Glomerular endothelial cell (primary cell): ENCODE measurements at regions not wholly inside any gene's neighbourhood (a gene's known extent, or its start where the extent isn't known, plus 50 kb on each side); places are given as distances from the start of the nearest gene placed in this dataset.

Experiments used
- DNase-seq: peaks from one replicate; pipeline ENCODE4 v3.0.0-alpha.2; 2011; ENCODE audit warnings: low read depth, low spot score; ENCODE audit errors: extremely low read depth

DNA sequence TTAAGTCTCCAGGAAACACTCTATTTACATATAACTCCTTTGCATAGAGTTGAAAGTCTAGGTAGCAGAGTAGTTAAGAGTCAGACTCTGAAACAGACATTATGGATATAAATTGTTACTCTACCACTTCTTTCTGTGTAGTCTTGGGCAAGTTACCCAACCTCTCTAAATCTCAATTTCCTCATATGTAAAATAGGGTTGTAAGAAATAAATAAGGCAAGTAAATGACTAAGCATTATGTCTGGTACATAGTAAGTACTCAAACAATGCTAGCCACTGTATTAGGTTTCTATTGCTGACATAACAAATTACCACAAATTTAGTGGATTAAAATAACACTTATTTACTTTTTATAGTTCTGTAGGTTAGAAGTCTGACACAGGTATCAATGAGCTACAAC is 394.1 kb downstream of the PRDM5 start:
- no peak for DNase-seq

DNA sequence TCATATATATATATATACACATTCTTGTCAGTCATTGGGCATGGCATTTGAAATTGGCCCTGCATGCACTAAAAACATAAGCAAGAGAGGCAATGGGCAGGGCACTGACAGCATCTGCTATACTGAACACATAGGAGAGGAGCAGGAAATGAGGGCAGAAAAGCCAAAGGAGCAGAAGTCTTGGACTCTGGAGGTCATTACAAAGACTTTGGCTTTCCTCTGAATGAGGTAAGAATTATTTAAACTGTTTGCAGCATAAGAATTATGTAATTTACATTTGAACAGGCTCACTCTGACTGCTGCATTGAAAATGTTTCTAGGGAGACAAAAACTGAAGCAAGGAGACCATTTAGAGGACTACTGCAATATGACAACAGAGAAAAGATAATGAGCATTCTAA is 396.5 kb downstream of the PRDM5 start:
- DNase-seq, result no peak

DNA sequence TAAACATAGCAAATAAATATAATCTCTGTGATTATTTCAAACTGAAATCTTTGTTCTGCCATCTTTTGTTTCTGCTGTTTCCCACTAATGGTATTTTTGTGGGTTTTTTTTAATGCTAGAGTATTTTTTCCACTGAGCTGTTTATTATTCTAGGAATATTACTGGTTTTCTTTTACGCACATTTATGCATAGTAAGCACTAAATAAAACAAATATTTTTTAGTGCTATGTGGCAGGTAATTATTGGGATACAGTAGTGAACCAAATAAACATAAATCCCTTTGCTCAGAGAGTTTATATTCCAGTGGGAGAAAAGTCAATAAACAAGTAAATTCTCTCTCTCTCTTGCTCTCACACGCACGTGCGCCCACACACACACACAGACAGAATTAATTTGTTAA is 397.4 kb downstream of the PRDM5 start:
- DNase-seq, result no peak

DNA sequence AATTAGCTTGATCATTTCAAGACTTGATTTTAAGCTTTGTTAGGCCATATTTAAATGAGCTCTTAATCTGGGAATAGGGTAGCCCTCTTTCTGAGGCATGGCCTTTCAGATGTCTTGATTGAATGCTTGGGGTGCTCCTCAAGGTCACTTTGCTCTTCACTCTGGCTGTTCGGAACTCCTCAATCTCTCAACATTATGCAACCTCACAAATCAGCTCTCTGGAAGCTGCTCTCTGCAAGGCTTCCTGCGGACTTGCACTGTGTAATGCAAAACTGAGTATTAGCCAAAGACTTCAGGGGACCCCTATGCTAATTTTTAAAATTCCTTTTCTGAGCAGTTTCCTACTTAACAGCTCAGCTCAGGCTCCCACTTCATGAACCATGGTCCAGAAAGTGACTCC is 398.3 kb downstream of the PRDM5 start:
- no peak for DNase-seq

DNA sequence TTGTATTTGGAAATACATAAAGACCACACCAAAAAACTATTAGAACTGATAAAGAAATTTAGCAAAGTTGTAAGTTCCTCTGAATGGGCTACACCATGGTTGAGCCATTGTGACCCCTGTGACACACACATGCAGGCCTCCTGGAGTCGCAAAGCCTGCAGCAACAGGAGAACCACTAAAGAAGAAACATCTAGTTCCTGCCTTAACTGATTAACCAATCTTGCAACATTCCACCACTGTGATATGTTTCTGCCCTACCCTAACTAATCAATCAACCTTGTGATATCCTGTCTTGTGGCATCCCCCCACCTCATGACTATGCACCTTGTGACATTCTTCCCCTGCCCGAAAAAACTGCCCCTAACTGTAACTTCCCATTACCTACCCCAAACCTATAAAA is 401.8 kb downstream of the PRDM5 start:
- no peak for DNase-seq

DNA sequence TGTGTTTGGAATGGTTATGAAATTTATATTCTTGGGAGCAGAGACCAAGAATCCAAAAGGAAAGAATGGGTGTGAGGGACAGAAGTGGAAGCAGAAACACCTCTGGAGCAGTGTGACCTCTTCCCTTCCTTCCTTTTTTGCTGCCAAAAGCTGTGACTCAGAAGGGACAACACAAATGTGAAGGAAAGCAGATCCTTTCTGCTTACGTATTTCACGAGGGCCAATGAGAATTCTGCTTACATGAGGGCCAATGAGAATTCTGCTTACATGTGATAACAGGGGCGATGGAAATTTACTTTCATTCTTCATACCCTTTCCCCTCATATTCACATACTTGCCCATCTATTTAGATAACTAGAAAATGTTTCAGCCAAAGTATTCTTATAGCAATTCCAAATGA is 404.6 kb downstream of the PRDM5 start:
- DNase-seq, result peak; percentile 48

DNA sequence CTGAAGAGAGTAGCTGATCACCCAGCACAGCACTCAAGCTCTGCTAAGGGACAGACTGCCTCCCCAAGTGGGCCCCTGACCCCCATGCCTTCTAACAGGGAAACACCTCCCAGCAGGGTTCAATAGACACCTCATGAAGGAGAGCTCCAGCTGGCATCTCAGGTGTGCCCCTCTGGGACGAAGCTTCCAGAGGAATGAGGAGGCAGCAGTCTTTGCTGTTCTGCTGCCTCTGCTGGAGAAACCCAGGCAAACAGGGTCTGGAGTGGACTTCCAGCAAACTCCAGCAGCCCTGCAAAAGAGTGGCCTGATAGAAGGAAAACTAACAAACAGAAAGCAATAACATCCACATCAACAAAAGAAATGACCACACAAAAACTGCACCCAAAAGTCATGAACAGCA is 412.8 kb downstream of the PRDM5 start:
- no peak for DNase-seq

DNA sequence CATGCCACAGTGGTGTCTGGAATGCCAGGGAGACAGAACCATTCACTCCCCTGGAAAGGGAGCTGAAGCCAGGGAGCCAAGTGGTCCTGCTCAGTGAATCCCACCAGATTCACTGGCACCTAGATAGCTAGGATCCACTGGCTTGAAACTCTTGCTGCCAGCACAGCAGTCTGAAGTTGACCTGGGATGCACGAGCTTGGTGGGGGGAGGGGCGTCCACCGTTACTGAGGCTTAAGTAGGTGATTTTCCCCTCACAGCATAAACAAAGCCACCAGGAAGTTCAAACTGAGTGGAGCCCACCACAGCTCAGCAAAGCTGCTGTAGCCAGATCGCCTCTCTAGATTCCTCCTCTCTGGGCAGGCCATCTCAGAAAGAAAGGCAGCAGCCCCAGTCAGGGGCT is 413.3 kb downstream of the PRDM5 start:
- no peak for DNase-seq

DNA sequence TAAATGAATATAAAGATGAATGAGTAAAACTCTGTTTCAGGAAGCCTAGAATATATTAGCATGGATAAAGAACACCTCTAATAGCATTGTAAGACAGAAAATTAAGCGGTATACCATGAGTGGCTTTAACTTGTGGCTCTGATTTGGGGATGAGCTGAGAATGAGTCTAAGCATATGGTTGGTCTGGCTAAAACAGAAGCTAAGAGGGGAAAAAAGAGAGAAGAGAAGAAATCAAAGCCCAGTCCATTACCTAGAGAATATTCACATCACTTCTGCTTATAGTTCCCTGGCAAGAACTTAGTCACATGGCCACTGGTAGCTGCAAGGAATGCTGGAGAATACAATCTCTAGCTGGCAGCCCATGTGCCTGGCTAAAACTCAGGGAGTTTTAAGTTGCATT is 414.5 kb downstream of the PRDM5 start:
- no peak for DNase-seq

DNA sequence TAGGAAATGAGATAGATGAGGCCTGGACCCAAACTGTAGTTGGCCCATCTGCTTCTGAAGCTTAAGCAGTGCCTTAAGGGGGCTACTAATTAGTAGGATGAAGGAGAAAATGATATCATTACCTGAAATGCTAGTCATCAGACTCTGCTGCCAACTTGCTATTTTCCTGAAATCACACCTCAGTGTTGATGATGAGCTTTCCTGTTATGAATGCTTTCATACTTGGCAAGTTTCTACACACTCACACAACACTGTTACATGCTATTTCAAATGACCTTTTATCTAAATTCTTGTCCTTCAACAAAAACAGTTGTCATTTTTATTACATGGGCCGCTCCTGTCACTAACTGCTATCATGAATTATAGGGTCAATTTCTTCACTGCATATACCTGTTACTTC is 416.0 kb downstream of the PRDM5 start:
- no peak for DNase-seq

DNA sequence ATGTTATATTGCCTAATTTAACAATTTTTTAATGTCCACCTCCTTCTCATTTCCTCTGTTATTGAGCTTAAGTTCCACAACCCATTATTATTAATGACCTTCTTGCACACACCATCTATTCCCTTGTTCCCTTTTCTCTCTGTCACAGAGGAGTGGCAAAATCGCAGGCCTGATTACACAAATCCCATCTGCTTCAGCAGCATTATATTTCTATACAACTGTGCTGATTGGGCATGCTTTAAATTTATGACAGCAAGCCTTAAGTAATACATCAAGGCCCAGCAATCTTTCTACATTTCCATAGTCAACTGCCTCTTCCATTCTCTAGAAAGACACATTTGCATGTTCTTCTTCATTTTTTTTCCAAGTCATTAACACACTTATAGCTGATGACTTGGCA is 423.8 kb downstream of the PRDM5 start:
- DNase-seq, result no peak

DNA sequence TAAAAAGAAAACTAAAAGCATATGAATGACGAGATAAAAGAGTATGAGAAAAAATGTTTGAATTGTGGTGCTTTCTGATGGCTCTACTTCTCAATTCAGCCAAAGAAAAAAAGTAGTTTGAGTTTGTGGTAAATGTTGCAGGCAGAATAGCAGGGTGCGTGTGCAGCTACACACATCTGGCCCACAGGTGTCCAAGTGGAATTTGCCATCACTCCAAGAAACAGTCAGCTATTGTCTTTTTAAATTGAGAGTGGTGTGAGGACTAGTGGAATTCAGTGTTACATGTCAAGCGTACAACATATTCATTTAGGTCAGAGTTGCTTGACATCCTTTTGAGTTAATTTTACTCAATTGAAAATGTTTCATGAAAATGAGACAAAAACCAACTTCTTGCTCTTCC is 424.8 kb upstream of the MAD2L1 start:
- no peak for DNase-seq

DNA sequence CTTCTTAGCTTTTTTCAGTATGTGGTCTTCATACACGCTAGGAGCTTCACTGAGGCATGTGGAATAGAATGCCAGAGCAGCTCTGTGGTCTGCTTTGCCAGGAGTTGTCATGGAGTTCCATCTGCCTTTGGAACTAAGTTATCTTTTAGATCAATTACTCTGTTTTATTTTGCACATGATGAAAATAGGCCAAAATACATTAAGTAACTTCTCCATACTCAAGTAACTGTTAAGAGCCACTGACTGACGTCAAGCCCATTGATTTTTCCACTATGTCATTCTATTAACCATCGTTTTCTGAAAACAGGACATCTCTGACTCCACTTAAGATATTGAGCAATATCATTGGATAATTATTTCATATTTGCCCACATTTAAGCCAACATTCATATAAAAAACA is 415.1 kb upstream of the MAD2L1 start:
- no peak for DNase-seq

DNA sequence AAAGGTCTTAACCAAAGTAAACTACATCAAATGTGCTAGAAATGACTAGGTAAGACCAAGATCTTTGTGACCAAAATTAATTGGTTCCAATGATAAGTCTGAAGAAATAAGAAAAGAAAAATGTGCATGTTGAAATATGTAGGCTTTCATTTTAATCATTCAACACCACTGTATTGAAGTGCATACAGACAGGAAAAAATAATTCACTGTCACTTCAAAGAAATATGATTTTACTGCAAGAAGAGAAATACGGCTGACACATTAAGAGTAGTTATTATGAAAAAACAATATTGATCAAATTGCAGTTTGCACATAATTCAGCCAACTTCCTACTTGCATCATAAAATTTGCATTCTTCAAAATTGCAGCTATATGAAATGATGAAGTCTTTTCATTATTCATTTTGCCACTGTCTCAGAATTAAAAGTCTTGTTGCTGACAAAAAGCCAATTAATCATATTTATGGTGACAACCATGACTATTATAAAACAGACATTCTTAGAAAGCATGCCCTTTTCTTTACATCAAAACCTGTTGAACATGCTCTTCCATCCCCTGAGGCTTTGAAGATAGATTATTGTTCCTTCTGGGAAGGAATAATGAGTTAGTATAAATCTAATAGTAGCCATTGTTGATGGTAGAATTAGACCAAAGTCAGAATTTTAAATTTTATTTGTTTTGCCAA is 405.9 kb upstream of the MAD2L1 start:
- DNase-seq, result no peak

DNA sequence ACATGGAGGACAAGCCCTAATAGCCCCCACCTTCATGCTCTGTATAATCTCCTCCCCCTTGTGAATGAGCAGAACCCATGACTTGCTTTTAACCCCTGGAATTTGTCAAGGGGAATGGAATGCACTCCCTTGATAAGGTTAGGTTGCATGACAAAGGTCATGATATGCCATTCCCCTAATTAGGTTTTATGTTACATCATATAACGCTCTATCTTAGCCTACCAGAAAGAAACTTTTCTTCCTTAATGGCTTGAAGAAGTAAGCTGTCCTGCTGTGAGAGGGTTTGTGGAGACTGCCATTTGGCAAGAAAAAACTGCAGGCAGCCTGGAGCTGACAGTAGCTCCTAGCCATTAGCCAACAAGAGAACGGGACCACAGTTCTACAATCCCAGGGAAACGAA is 399.8 kb upstream of the MAD2L1 start:
- no peak for DNase-seq

DNA sequence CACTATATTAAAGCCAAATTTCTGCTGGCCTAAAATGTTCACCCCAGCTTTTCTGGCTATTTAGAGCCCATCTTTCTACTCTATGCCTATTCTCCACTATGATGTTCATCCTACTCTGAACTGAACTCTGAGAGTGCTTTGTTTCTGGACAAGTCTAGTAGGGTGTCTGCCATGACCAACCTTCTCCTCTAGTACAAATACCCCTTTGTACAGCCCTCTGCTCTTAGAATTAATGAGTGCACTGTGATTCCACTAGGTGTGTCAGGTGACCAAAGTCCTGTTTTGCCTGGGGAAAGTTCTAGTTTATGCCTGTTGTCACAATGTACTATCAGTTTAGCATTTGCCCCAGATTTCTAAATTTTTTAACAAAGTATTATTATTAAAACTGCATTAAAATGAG is 388.1 kb upstream of the MAD2L1 start:
- no peak for DNase-seq

DNA sequence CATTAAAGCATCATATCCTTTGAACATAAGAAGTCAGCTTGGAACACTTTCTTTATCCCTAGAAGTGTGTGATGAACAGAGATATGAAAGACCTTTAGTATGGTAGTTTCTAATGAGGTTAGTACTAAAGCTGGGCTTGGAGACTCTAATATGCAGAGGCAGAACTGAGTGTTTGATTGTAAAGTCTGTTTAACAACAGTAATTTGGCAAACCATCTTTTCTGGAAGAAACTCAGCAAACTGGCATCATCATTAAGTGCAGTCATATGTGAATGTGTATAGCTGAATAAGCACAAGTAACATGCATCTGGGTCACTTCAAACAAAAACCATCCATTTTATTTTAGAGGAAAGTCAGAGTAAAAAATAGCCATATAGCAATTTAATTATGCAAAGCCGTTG is 385.9 kb upstream of the MAD2L1 start:
- no peak for DNase-seq

DNA sequence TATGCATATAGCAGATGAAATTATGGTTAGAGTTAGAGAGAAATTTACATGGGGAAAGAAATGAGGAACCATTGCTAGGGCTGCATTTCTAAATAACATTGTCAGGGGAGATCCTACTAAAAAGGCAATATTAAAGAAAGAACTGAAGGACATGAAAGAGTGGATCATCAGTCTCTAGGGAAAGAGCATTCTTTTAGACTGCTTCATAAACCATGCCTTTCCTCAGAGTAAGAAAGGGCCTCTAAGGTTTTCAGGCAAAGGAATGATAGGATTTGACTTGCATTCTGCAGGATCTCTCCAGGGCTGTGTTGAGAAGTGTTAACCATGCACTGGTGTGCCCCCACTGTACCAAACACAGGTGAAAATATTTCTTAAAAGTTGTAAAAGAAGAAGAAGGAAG is 385.4 kb upstream of the MAD2L1 start:
- DNase-seq, result no peak

DNA sequence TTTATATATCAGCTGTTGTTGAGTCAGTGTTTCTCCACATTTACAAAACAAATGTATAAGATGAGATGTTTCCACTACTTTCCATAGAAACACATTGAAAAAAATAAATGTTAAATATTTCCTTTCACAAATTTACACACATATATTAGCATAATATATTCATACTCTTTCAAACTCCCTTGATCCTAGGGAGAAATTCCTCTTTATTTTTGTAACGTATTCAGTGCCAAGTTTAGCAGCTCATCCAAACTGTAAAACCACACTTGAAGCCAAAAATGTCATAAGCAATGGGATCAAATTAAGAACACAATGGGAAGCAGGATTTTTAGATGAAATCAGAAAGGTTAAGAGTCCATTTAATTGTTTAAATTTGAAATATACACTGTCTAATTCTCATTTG is 381.1 kb upstream of the MAD2L1 start:
- DNase-seq, result no peak

DNA sequence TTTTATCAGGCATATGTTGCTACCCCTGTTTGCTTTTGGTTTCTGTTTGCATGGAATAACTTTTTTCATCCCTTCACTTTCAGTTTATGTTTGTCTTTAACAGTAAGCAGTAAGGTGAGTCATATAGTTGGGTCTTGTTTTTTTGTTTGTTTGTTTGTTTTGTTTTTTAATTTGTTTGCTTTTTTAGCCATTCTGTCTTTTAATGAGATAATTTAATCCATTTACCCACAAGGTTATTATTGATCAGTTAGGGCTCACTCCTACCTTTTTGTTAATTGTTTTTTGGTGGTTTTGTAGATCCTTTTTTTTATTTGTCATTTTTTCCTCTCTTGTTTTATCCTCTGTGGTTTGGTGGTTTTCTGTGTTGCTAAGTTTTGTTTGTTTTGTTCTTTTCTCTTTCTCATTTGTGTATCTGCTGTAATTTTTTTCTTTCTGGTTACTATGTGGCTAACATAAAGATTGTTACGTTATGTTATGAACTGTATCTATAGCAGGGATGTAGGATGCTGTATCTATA is 379.5 kb upstream of the MAD2L1 start:
- DNase-seq, result no peak

DNA sequence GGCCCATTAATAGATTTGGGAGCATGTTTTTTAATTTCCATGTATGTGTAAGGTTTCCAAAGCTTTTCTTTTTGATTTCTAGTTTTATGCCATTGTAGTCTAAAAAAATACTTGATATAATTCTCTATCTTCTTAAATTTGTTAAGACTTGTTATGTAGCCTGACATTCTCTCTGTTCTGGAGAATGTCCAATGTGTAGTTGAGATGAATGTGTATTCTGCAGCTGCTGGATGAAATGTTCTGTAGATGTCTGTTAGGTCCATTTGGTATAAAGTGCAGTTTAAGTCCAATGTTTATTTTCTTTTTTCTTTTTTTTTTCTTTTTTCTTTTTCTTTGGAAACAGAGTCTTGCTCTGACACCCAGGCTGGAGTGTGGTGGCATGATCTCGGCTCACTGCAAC is 378.5 kb upstream of the MAD2L1 start:
- DNase-seq, result no peak

DNA sequence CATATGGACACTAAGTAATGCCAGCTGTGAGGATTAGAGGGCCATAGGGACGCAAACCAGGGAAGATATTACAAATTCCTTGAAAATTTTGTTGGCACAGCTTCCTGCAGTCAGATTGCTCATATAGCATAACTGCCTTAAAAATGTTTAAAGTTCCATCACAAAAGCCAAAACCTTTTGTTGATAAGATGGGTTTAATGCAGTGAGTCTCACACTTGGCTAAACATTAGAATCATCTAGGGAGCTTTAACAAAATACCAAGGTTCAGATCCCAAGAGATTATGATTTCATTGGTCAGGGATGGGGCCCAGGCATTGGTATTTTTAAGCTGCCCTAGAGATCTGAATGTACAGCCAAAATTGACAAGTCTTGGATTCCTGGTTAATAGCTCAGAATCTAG is 376.5 kb upstream of the MAD2L1 start:
- no peak for DNase-seq

DNA sequence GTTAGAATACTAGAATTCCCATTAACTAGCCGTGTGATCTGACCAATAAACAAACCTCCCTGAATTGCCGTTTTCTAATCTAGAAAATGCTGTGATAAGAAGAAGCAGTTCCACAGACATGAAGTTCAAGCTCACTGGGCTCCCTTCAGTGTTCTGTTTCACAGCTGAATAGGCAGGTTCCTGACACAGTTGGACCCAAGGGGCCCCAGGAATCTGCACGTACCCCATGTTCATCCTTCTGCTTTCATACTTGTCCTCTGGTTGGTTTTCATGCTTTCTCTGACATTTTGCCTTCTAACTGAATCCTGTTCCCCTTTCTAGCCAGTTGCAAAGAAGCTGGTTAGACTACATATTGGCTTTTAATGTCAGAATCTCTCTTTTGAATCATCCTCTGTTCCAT is 374.1 kb upstream of the MAD2L1 start:
- no peak for DNase-seq
